ENCODE measurements at regions not wholly inside any gene's neighbourhood (a gene's known extent, or its start where the extent isn't known, plus 50 kb on each side); places are given as distances from the start of the nearest gene placed in this dataset.
"Not testable (repeated sequence)": the region's sequence is repeated elsewhere in the genome, so short reads cannot be mapped to it uniquely, and the experiment has no call there.

DNA sequence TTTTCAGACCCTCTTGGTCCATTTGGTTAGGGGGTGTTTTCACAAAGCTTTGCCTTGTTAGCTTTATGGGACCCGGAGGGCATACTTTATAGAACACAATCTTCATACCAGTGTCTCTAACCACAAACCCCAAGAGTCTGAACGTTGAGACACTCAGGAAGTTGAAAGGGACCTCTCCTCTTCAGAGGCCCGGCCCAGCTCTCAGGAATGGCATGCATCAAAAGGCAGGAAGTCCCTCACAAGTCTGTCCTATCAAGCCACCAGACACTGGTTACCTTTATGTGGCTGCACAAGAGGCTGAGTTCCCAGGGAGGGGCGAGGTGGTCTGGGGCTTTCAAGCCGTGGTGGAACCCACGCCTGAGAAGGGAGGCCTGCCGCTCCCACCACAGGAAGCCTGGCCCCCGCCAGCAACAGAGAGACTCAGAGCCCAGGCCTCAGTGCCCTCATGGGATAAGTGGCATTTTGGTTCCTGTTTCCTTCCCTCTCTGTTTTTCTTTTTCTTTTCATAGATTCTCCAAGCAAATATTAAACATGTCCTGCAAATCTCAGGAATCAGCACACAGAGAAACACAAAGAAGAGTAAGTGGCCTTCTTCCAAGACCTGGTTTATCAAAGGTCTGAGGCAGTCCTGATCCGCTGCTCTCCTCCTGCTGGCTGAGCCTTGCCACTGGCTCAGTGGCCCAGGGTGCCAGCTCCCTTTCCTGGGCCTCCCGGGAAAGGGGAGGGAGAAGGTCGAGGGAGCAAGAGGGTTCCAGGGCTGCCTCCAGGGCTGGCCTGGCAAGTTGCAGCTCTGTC lies 50.6 kb upstream of the SMURF2 start:
- TF ChIP-seq CTCF (optimal IDR thresholded peaks at IDR 0.05 in 1 of 3, IDR thresholded peaks at IDR 0.05 in 1 of 3, conservative IDR thresholded peaks at IDR 0.05 in 1 of 3; ENCODE audit: extremely low read depth in 1 of 3, insufficient read depth in 2 of 3, low read length in 3 of 3): peak in 1 of 3 experiments; percentile 23
- TF ChIP-seq EZH2 (IDR thresholded peaks at IDR 0.05; ENCODE audit: low read length): not testable (repeated sequence)

Data from keratinocyte (primary cell).